HEK293T (cell line): ENCODE measurements at regions not wholly inside any gene's neighbourhood (a gene's known extent, or its start where the extent isn't known, plus 50 kb on each side); places are given as distances from the start of the nearest gene placed in this dataset.

ENCODE experiments used
- CTCF ChIA-PET: fragments of 350-600 bp; formaldehyde crosslinking; extraction: SDS; loops from one replicate; lab custom pipeline; 2021; ENCODE audit warnings: antibody characterized with exemption, inconsistent platforms; lab: Yijun Ruan, JAX
- POLR2A ChIA-PET: fragments of 350-600 bp; formaldehyde crosslinking; extraction: SDS; loops from one replicate; lab custom pipeline; 2020; ENCODE audit warnings: antibody characterized with exemption, inconsistent platforms; lab: Yijun Ruan, JAX
- DNase-seq: peaks from one replicate; pipeline ENCODE4 v3.0.0; 2012; ENCODE audit warnings: mixed read lengths; ENCODE audit errors: extremely low spot score
- ARNT ChIP-seq: fragments of 450-650 bp; IDR thresholded peaks from 2 replicates; pipeline ENCODE4 v1.6.1; 2017; ENCODE audit warnings: mild to moderate bottlenecking
- BHLHE40 ChIP-seq: fragments of 450-650 bp; IDR thresholded peaks from 2 replicates; pipeline ENCODE4 v1.6.1; 2016; ENCODE audit warnings: mild to moderate bottlenecking, moderate library complexity, borderline replicate concordance
- CTBP1 ChIP-seq: fragments of 450-650 bp; IDR thresholded peaks from 2 replicates; pipeline ENCODE4 v1.6.1; 2016; ENCODE audit warnings: borderline replicate concordance
- ELF4 ChIP-seq: fragments of 450-650 bp; IDR thresholded peaks from 2 replicates; pipeline ENCODE4 v1.6.1; 2017; ENCODE audit warnings: antibody characterized with exemption
- FOXA1 ChIP-seq: fragments of 450-650 bp; IDR thresholded peaks from 2 replicates; pipeline ENCODE4 v1.6.1; 2016; ENCODE audit warnings: mild to moderate bottlenecking
- FOXK2 ChIP-seq: fragments of 450-650 bp; IDR thresholded peaks from 2 replicates; pipeline ENCODE4 v1.6.1; 2016; ENCODE audit warnings: mild to moderate bottlenecking
- FOXM1 ChIP-seq: fragments of 450-650 bp; IDR thresholded peaks from 2 replicates; pipeline ENCODE4 v1.6.1; 2017; ENCODE audit warnings: mild to moderate bottlenecking, borderline replicate concordance
- HDGF ChIP-seq: fragments of 450-650 bp; IDR thresholded peaks from 2 replicates; pipeline ENCODE4 v1.6.1; 2017; ENCODE audit warnings: antibody characterized with exemption, borderline replicate concordance
- L3MBTL2 ChIP-seq: fragments of 450-650 bp; conservative IDR thresholded peaks from 2 replicates; pipeline ENCODE4 v1.6.1; 2016; ENCODE audit warnings: mild to moderate bottlenecking
- LEF1 ChIP-seq: fragments of 450-650 bp; IDR thresholded peaks from 2 replicates; pipeline ENCODE4 v1.6.1; 2017; ENCODE audit warnings: mild to moderate bottlenecking, borderline replicate concordance
- NFRKB ChIP-seq: fragments of 450-650 bp; IDR thresholded peaks from 2 replicates; pipeline ENCODE4 v1.6.1; 2016; ENCODE audit warnings: mild to moderate bottlenecking, moderate library complexity
- PKNOX1 ChIP-seq: fragments of 450-650 bp; IDR thresholded peaks from 2 replicates; pipeline ENCODE4 v1.6.1; 2016
- SP1 ChIP-seq: fragments of 450-650 bp; IDR thresholded peaks from 2 replicates; pipeline ENCODE4 v1.6.1; 2017
- SUZ12 ChIP-seq: fragments of 450-650 bp; IDR thresholded peaks from 2 replicates; pipeline ENCODE4 v1.6.1; 2016; ENCODE audit warnings: mild to moderate bottlenecking
- TARDBP ChIP-seq: fragments of 450-650 bp; IDR thresholded peaks from 2 replicates; pipeline ENCODE4 v1.6.1; 2016
- ZNF384 ChIP-seq: fragments of 450-650 bp; IDR thresholded peaks from 2 replicates; pipeline ENCODE4 v1.6.1; 2016

GRCh38 chr4:164550989-164551712 lies 202.8 kb upstream of the SMIM31 start:
- ChIA-PET CTCF (interaction anchor here (0.6 kb wide), 1 partner anchor 132 kb away, joined by 3 read pairs; no protein-coding TSS in a partner anchor), POLR2A (no interaction called here)
- DNase-seq = no peak
- TF ChIP-seq NFRKB = no peak
- no peak for TF ChIP-seq BHLHE40
- no peak for TF ChIP-seq FOXA1
- TF ChIP-seq TARDBP = no peak
- TF ChIP-seq SP1 = no peak
- TF ChIP-seq ARNT = no peak
- no peak for TF ChIP-seq FOXM1
- TF ChIP-seq ZNF384 = no peak
- TF ChIP-seq FOXK2 = no peak
- TF ChIP-seq CTBP1 = no peak
- no peak for TF ChIP-seq ELF4
- TF ChIP-seq HDGF = no peak
- TF ChIP-seq PKNOX1 = no peak

DNA sequence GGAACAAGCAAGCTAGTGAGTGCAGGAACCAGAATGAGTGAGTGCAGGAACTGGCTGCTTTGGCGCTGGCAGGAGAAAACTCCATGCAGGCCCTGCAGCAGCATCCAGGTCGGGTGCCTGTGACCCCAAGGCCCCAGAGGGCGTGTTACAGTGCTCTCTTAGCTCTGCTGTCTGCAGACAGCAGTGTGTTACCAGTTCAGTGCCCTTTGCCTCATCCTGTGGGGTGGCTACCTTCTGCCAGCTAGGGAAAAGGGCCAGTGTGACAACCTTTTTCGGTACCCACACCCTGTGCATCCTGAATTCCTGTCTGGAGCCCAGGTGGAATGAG lies 202.3 kb upstream of the SMIM31 start:
- DNase-seq = no peak
- ChIA-PET POLR2A (no interaction called here), CTCF (interaction anchor here (0.6 kb wide), 1 partner anchor 133 kb away, joined by 3 read pairs; no protein-coding TSS in a partner anchor)
- TF ChIP-seq NFRKB (no peak), SP1 (no peak), FOXK2 (no peak)

- ChIA-PET CTCF (no interaction called here), POLR2A (no interaction called here)
- TF ChIP-seq TARDBP (no peak), BHLHE40 (no peak), FOXM1 (no peak), PKNOX1 (no peak), CTBP1 (no peak), SP1 (no peak)
- no peak for DNase-seq
Measured at GRCh38 chr4:164571593-164572390, 182.1 kb upstream of the SMIM31 start.

GRCh38 chr4:164572877-164573279 lies 181.1 kb upstream of the SMIM31 start:
- TF ChIP-seq FOXM1 (no peak), ELF4 (no peak), SP1 (no peak), CTBP1 (no peak), ZNF384 (no peak), FOXK2 (no peak), SUZ12 (no peak), TARDBP (no peak), ARNT (no peak), LEF1 (no peak), L3MBTL2 (no peak), HDGF (no peak), FOXA1 (no peak), NFRKB (no peak), BHLHE40 (no peak), PKNOX1 (no peak)
- CTCF ChIA-PET = no interaction called here
- POLR2A ChIA-PET = no interaction called here
- no peak for DNase-seq

GRCh38 chr4:164575861-164576260 lies 178.1 kb upstream of the SMIM31 start:
- CTCF ChIA-PET = no interaction called here
- no peak for TF ChIP-seq CTBP1
- TF ChIP-seq PKNOX1 = no peak
- no peak for TF ChIP-seq SP1
- no peak for DNase-seq
- POLR2A ChIA-PET = no interaction called here

DNA sequence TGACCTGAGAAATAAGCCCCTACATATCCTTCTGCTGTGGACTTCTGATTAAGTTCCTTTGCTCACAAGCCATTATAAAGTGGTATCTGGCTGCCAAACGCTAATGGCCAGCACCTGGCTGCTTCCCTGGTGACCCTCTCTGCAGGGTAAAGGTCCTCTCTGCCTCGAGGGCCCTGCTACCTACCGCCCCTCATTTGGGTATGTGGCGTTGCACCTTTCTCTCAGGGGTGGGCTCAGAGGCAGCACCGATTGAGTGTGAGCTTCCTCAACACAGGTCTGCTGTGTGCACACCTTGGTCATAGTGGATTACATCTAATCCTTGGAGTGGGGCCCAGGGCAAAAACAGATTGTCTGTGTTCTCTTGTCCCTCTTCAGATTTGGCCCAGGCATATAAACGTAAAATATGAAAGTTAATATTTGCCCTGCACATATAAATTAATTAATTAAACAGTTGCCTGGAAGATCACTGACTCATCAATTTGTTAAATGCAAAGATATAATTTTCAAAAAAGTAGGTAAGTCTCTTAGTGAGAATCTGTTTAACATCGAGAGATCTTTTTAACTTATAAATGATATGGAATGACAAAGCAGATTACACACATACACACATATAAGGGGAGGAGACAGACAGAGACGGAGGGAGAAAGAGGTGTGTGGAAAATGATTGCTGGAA lies 174.5 kb upstream of the SMIM31 start:
- ChIA-PET CTCF (no interaction called here), POLR2A (no interaction called here)
- TF ChIP-seq ELF4 = no peak
- no peak for TF ChIP-seq SUZ12
- no peak for TF ChIP-seq ARNT
- TF ChIP-seq HDGF = no peak
- no peak for TF ChIP-seq FOXM1
- no peak for TF ChIP-seq BHLHE40
- TF ChIP-seq CTBP1 = no peak
- no peak for TF ChIP-seq SP1
- no peak for TF ChIP-seq FOXA1
- no peak for TF ChIP-seq TARDBP
- no peak for TF ChIP-seq PKNOX1
- no peak for TF ChIP-seq FOXK2
- no peak for TF ChIP-seq NFRKB
- TF ChIP-seq L3MBTL2 = no peak
- TF ChIP-seq LEF1 = no peak
- no peak for TF ChIP-seq ZNF384
- DNase-seq = no peak
